Esophagus squamous epithelium (tissue), 5 donors: ENCODE measurements at regions not wholly inside any gene's neighbourhood (a gene's known extent, or its start where the extent isn't known, plus 50 kb on each side); places are given as distances from the start of the nearest gene placed in this dataset.

Experiments used
- DNase-seq: peaks from one replicate; lab custom pipeline; 2025; lab: John Stamatoyannopoulos, UW
- H3K27ac ChIP-seq, 4 donors: fragments of 200-600 bp; sonication (generic); one replicate each; pipeline ENCODE4 v1.5.1; 2016 to 2019; ENCODE audit warnings: mild to moderate bottlenecking in 1 of 4
- H3K27me3 ChIP-seq, 4 donors: fragments of 200-600 bp; sonication (generic); 1 replicate in 3 of 4; 2 replicates in 1 of 4; pipeline versions ENCODE4 v1.5.1 to v1.6.0; 2017 to 2021; ENCODE audit warnings: antibody characterized with exemption in 1 of 4
- H3K36me3 ChIP-seq, 3 donors: fragments of 200-600 bp; sonication (generic); one replicate each; pipeline ENCODE4 v1.5.1; 2016 to 2019
- H3K4me1 ChIP-seq, 3 donors: fragments of 200-600 bp; sonication (generic); one replicate each; pipeline ENCODE4 v1.5.1; 2017 to 2019
- H3K4me3 ChIP-seq, 4 donors: fragments of 200-600 bp; sonication (generic); 1 replicate in 3 of 4; 2 replicates in 1 of 4; pipeline ENCODE4 v1.5.1; 2016 to 2019; ENCODE audit warnings: mild to moderate bottlenecking in 2 of 4, moderate library complexity in 1 of 4
- H3K9me3 ChIP-seq, 3 donors: fragments of 200-600 bp; sonication (generic); one replicate each; pipeline ENCODE4 v1.5.1; 2016 to 2019
- CTCF ChIP-seq, 6 experiments: fragments of 450-650 bp in 4 of 6; fragments of 200-600 bp in 2 of 6; sonication (generic) in 2 of 6; IDR thresholded peaks; one replicate each; pipeline ENCODE4 v1.5.1; 2016 to 2019; ENCODE audit warnings: antibody characterized with exemption in 6 of 6, mild to moderate bottlenecking in 4 of 6, moderate library complexity in 4 of 6
- POLR2A ChIP-seq, 4 donors: fragments of 450-650 bp; IDR thresholded peaks; one replicate each; pipeline ENCODE4 v1.6.1; 2017; ENCODE audit warnings: antibody characterized with exemption in 4 of 4, mild to moderate bottlenecking in 4 of 4, moderate library complexity in 3 of 4
- WGBS, 2 donors: methylation state at CpG; one replicate each; pipeline ENCODE4 v1.1.5; 2018; 5-methylcytosine and 5-hydroxymethylcytosine counted together
- intact Hi-C: fragments of 100-400 bp; cut with DNase I; formaldehyde crosslinking; loops from one replicate; pipeline ENCODE4 v1.15.0; 2022
- donor health status: DM: yes; HTN: yes; CAD: no.

- intact Hi-C loops, result no loop called here
- no peak overlapping the region for H3K4me3 ChIP-seq
- 79 to 82% methylated on average over 3 to 5 of the region's 5 CpGs for WGBS, 2 donors
- no peak for DNase-seq
- no peaks in the 10 kb centered on the region for H3K9me3 ChIP-seq
- no peaks in the 10 kb centered on the region for H3K27me3 ChIP-seq
- peaks cover 0 to 25% (median 0%) of the 10 kb centered on the region in 3 donors for H3K4me1 ChIP-seq
- TF ChIP-seq CTCF (IDR thresholded peaks at IDR 0.05) (no peak), POLR2A (IDR thresholded peaks at IDR 0.05) (no peak)
- H3K27ac ChIP-seq, result no peak overlapping the region
- H3K36me3 ChIP-seq, result no peaks in the 10 kb centered on the region
Observed at GRCh38 chr16:80125677-80126076, 415.1 kb upstream of the DYNLRB2 start.

- no peak overlapping the region for H3K27ac ChIP-seq
- H3K4me3 ChIP-seq, result no peak overlapping the region
- H3K4me1 ChIP-seq, result peaks cover 0 to 32% (median 0%) of the 10 kb centered on the region in 3 donors
- DNase-seq, result no peak
- H3K9me3 ChIP-seq, result no peaks in the 10 kb centered on the region
- H3K36me3 ChIP-seq, result no peaks in the 10 kb centered on the region
- intact Hi-C loops, result no loop called here
- 62 to 73% methylated on average over 1 of the region's 1 CpG for WGBS, 2 donors
- H3K27me3 ChIP-seq, result no peaks in the 10 kb centered on the region
- no peak for TF ChIP-seq CTCF (IDR thresholded peaks at IDR 0.05)
- no peak for TF ChIP-seq POLR2A (IDR thresholded peaks at IDR 0.05)
Observed at GRCh38 chr16:80123189-80123588, 417.6 kb upstream of the DYNLRB2 start.

GRCh38 chr16:80122115-80122514, 418.7 kb upstream of the DYNLRB2 start:
- intact Hi-C loops, result no loop called here
- 47 to 54% methylated on average over 8 to 9 of the region's 9 CpGs for WGBS, 2 donors
- Histone ChIP-seq H3K4me1 (peaks cover 0 to 42% (median 0%) of the 10 kb centered on the region in 3 donors), H3K27me3 (no peaks in the 10 kb centered on the region), H3K36me3 (no peaks in the 10 kb centered on the region), H3K27ac (peak overlapping the region in 1 of 4 donors; percentile 35), H3K4me3 (no peak overlapping the region), H3K9me3 (no peaks in the 10 kb centered on the region)
- TF ChIP-seq CTCF (IDR thresholded peaks at IDR 0.05) (no peak), POLR2A (IDR thresholded peaks at IDR 0.05) (no peak)
- no peak for DNase-seq

- H3K27ac ChIP-seq, result peak overlapping the region in 3 of 4 donors; percentile 20 to 57 (median 45)
- H3K4me1 ChIP-seq, result peaks cover 0 to 48% (median 0%) of the 10 kb centered on the region in 3 donors
- TF ChIP-seq CTCF (IDR thresholded peaks at IDR 0.05) (no peak), POLR2A (IDR thresholded peaks at IDR 0.05) (no peak)
- no peaks in the 10 kb centered on the region for H3K27me3 ChIP-seq
- WGBS, 2 donors, result 51 to 58% methylated on average over 3 of the region's 3 CpGs
- DNase-seq, result no peak
- intact Hi-C loops, result no loop called here
- H3K9me3 ChIP-seq, result no peaks in the 10 kb centered on the region
- no peak overlapping the region for H3K4me3 ChIP-seq
- H3K36me3 ChIP-seq, result no peaks in the 10 kb centered on the region
Observed at GRCh38 chr16:80121522-80121909, 419.3 kb upstream of the DYNLRB2 start.

GRCh38 chr16:80120899-80121521, 419.8 kb upstream of the DYNLRB2 start:
- TF ChIP-seq POLR2A (IDR thresholded peaks at IDR 0.05) (no peak), CTCF (IDR thresholded peaks at IDR 0.05) (no peak)
- Histone ChIP-seq H3K4me1 (peaks cover 0 to 48% (median 0%) of the 10 kb centered on the region in 3 donors), H3K9me3 (no peaks in the 10 kb centered on the region), H3K27ac (peak overlapping the region in 3 of 4 donors; percentile 20 to 57 (median 45)), H3K36me3 (no peaks in the 10 kb centered on the region), H3K4me3 (peak overlapping the region in 1 of 4 donors; percentile 39), H3K27me3 (no peaks in the 10 kb centered on the region)
- 41 to 55% methylated on average over 2 of the region's 3 CpGs for WGBS, 2 donors
- no peak for DNase-seq
- intact Hi-C loops, result no loop called here
